CD14-positive monocyte (primary cell): ENCODE measurements at regions not wholly inside any gene's neighbourhood (a gene's known extent, or its start where the extent isn't known, plus 50 kb on each side); places are given as distances from the start of the nearest gene placed in this dataset.

ENCODE experiments used
- DNase-seq, 3 donors: peaks; one replicate each; pipeline ENCODE4 v3.0.0-alpha.2; 2011 to 2022
- H2AFZ ChIP-seq: 2 replicates; pipeline ENCODE4 v1.6.0; 2012; ENCODE audit warnings: mild to moderate bottlenecking, low read depth, low read length, inconsistent platforms; ENCODE audit not compliant: insufficient read depth, poor library complexity, severe bottlenecking
- H3K27ac ChIP-seq, 2 donors: 1 replicate in 1 of 2; 2 replicates in 1 of 2; pipeline ENCODE4 v1.5.1; 2012 to 2013; ENCODE audit warnings: low read length in 2 of 2, control low read depth in 1 of 2, inconsistent platforms in 1 of 2, low read depth in 1 of 2, mild to moderate bottlenecking in 1 of 2
- H3K27me3 ChIP-seq, 2 donors: one replicate each; pipeline versions ENCODE4 v1.6.0 to v1.6.1; 2011 to 2013; ENCODE audit warnings: low read length in 2 of 2; ENCODE audit not compliant: control insufficient read depth in 2 of 2, insufficient read depth in 2 of 2
- H3K36me3 ChIP-seq, 2 donors: replicated peaks in 1 of 2; 1 replicate in 1 of 2; 2 replicates in 1 of 2; pipeline versions ENCODE4 v1.5.1 to v1.6.1; 2012 to 2013; ENCODE audit warnings: low read length in 2 of 2, control low read depth in 1 of 2, inconsistent platforms in 1 of 2, mild to moderate bottlenecking in 1 of 2; ENCODE audit not compliant: insufficient read depth in 2 of 2, control insufficient read depth in 1 of 2
- H3K4me1 ChIP-seq, 2 donors: 1 replicate in 1 of 2; 2 replicates in 1 of 2; pipeline versions ENCODE4 v1.5.1 to v1.6.1; 2012 to 2013; ENCODE audit warnings: low read length in 2 of 2, control low read depth in 1 of 2, inconsistent platforms in 1 of 2, mild to moderate bottlenecking in 1 of 2, moderate library complexity in 1 of 2; ENCODE audit not compliant: insufficient read depth in 2 of 2, control insufficient read depth in 1 of 2
- H3K4me2 ChIP-seq: replicated peaks from 2 replicates; pipeline ENCODE3; 2012; ENCODE audit warnings: low read length, moderate library complexity, mild to moderate bottlenecking; ENCODE audit not compliant: poor library complexity, severe bottlenecking; ENCODE audit errors: extremely low read depth
- H3K4me3 ChIP-seq, 3 experiments: fragments of 200-600 bp in 1 of 3; sonication (generic) in 1 of 3; replicated peaks in 1 of 3; 1 replicate in 2 of 3; 2 replicates in 1 of 3; pipeline ENCODE4 v1.5.1; 2011 to 2013; ENCODE audit warnings: low read length in 3 of 3, mild to moderate bottlenecking in 3 of 3, control low read depth in 2 of 3, low read depth in 2 of 3, inconsistent platforms in 1 of 3, moderate library complexity in 1 of 3
- H3K79me2 ChIP-seq: 2 replicates; pipeline ENCODE4 v1.6.0; 2012; ENCODE audit warnings: mild to moderate bottlenecking, control low read depth, inconsistent platforms, low read length, moderate library complexity; ENCODE audit not compliant: insufficient read depth
- H3K9ac ChIP-seq: 2 replicates; pipeline ENCODE4 v1.6.0; 2017; ENCODE audit warnings: low read length, mild to moderate bottlenecking; ENCODE audit not compliant: insufficient read depth, poor library complexity, severe bottlenecking
- H3K9me3 ChIP-seq, 2 donors: replicated peaks in 1 of 2; 1 replicate in 1 of 2; 2 replicates in 1 of 2; pipeline versions ENCODE4 v1.5.1 to v1.6.1; 2012 to 2013; ENCODE audit warnings: low read length in 2 of 2, control low read depth in 1 of 2; ENCODE audit not compliant: control insufficient read depth in 1 of 2, insufficient read depth in 1 of 2
- H4K20me1 ChIP-seq: 2 replicates; pipeline ENCODE4 v1.6.0; 2012; ENCODE audit warnings: mild to moderate bottlenecking, low read length, control low read depth, moderate library complexity; ENCODE audit not compliant: insufficient read depth
- H3K27ac Mint-ChIP-seq, 7 donors: one replicate each; pipeline ENCODE4 v1.8.0; 2020; ENCODE audit warnings: mild to moderate bottlenecking in 7 of 7, mixed read lengths in 7 of 7, moderate library complexity in 6 of 7, inconsistent platforms in 2 of 7
- H3K27me3 Mint-ChIP-seq, 3 donors: one replicate each; pipeline ENCODE4 v1.8.0; 2021 to 2022; ENCODE audit warnings: low read depth in 3 of 3, mild to moderate bottlenecking in 3 of 3, mixed read lengths in 3 of 3, moderate library complexity in 3 of 3, inconsistent platforms in 1 of 3
- H3K36me3 Mint-ChIP-seq, 2 donors: one replicate each; pipeline ENCODE4 v1.8.0; 2020; ENCODE audit warnings: mixed read lengths in 2 of 2, inconsistent platforms in 1 of 2, mild to moderate bottlenecking in 1 of 2
- H3K4me1 Mint-ChIP-seq: one replicate; pipeline ENCODE4 v1.8.0; 2020; ENCODE audit warnings: mild to moderate bottlenecking, mixed read lengths
- H3K4me3 Mint-ChIP-seq, 2 donors: one replicate each; pipeline ENCODE4 v1.8.0; 2020; ENCODE audit warnings: mild to moderate bottlenecking in 2 of 2, mixed read lengths in 2 of 2, moderate library complexity in 1 of 2
- H3K9me3 Mint-ChIP-seq, 7 donors: one replicate each; pipeline ENCODE4 v1.8.0; 2020 to 2022; ENCODE audit warnings: mixed read lengths in 7 of 7, mild to moderate bottlenecking in 6 of 7, moderate library complexity in 6 of 7, inconsistent platforms in 2 of 7
- CTCF ChIP-seq: fragments of 200-600 bp; IDR thresholded peaks from one replicate; pipeline ENCODE4 v1.8.0; 2022; ENCODE audit warnings: antibody characterized with exemption, mild to moderate bottlenecking
- WGBS: methylation state at CpG from one replicate; pipeline ENCODE4 v1.1.5; 2013; ENCODE audit warnings: missing lambda C conversion rate; ENCODE audit not compliant: insufficient coverage; 5-methylcytosine and 5-hydroxymethylcytosine counted together
- intact Hi-C, 2 donors: fragments of 100-400 bp; cut with micrococcal nuclease; formaldehyde crosslinking; loops; one replicate each; pipeline versions ENCODE4 v1.15.0 to v1.15.1; 2023

GRCh38 chr6:28585335-28585734, 59.7 kb downstream of the GPX5 start:
- Histone ChIP-seq H3K4me2 (no peak overlapping the region), H4K20me1 (no peaks in the 10 kb centered on the region)
- H3K36me3 Mint-ChIP-seq = peaks cover 0 to 4% of the 10 kb centered on the region in 2 donors

DNA sequence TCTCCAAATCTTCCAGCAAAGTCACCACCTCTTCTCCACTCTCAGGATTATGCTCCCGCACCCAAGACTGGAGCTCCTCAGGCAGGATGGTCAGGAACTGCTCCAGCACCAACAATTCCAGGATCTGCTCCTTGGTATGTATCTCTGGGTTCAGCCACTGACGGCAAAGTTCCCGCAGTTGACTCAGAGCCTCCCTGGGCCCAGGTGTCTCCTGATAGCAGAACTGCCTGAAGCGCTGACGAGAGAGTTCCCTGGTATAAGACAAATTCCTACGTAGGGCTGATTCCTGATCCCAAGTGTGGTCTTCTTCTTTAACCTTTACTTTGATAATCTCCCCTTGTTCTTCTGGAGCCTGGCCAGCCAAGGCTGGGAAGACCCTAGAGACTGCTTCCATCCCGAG, 60.6 kb downstream of the GPX5 start:
- Histone ChIP-seq H3K27ac (no peak overlapping the region), H3K36me3 (no peaks in the 10 kb centered on the region), H3K9ac (no peak overlapping the region), H3K27me3 (peaks cover 55 to 63% of the 10 kb centered on the region in 2 donors), H3K9me3 (peaks cover 2 to 38% of the 10 kb centered on the region in 2 donors), H2AFZ (no peak overlapping the region), H4K20me1 (no peaks in the 10 kb centered on the region), H3K4me3 (no peak overlapping the region), H3K4me1 (no peaks in the 10 kb centered on the region), H3K4me2 (no peak overlapping the region), H3K79me2 (no peaks in the 10 kb centered on the region)
- intact Hi-C loops = no loop called here
- Mint-ChIP-seq H3K4me3 (peak overlapping the region in 1 of 2 donors; percentile 56), H3K27ac (no peak overlapping the region), H3K4me1 (peaks cover 2% of the 10 kb centered on the region), H3K36me3 (peaks cover 0 to 4% of the 10 kb centered on the region in 2 donors), H3K27me3 (peaks cover 54 to 69% (median 57%) of the 10 kb centered on the region in 3 donors), H3K9me3 (peaks cover 5 to 32% (median 21%) of the 10 kb centered on the region in 7 donors)
- DNase-seq = no peak
- no peak for TF ChIP-seq CTCF
- WGBS = 88% methylated on average over 6 of the region's 7 CpGs

More at GRCh38 chr6:28585335-28585734, 59.7 kb downstream of the GPX5 start:
- H2AFZ ChIP-seq = no peak overlapping the region
- Mint-ChIP-seq H3K27ac (no peak overlapping the region), H3K4me3 (no peak overlapping the region), H3K27me3 (peaks cover 49 to 61% (median 54%) of the 10 kb centered on the region in 3 donors), H3K4me1 (peaks cover 2% of the 10 kb centered on the region), H3K9me3 (peaks cover 4 to 31% (median 18%) of the 10 kb centered on the region in 7 donors)
- no peak overlapping the region for H3K4me3 ChIP-seq
- intact Hi-C loops = no loop called here
- no peaks in the 10 kb centered on the region for H3K4me1 ChIP-seq
- H3K27ac ChIP-seq = no peak overlapping the region
- no CpG with 5 or more reads among the region's 1 CpG for WGBS
- no peaks in the 10 kb centered on the region for H3K36me3 ChIP-seq
- TF ChIP-seq CTCF = no peak
- peaks cover 2 to 32% of the 10 kb centered on the region in 2 donors for H3K9me3 ChIP-seq
- no peak for DNase-seq
- H3K79me2 ChIP-seq = no peaks in the 10 kb centered on the region
- H3K9ac ChIP-seq = no peak overlapping the region
- peaks cover 50 to 53% of the 10 kb centered on the region in 2 donors for H3K27me3 ChIP-seq
